Breast epithelium (tissue), 3 donors: ENCODE measurements at regions not wholly inside any gene's neighbourhood (a gene's known extent, or its start where the extent isn't known, plus 50 kb on each side); places are given as distances from the start of the nearest gene placed in this dataset.

ENCODE experiments used
- CTCF ChIP-seq, 3 donors: fragments of 450-650 bp; IDR thresholded peaks; one replicate each; pipeline ENCODE4 v1.5.1; 2016 to 2017; ENCODE audit warnings: antibody characterized with exemption in 3 of 3, mild to moderate bottlenecking in 3 of 3, moderate library complexity in 3 of 3
- POLR2A ChIP-seq: fragments of 450-650 bp; IDR thresholded peaks from one replicate; pipeline ENCODE4 v1.6.1; 2016; ENCODE audit warnings: antibody characterized with exemption, mild to moderate bottlenecking, moderate library complexity
- POLR2AphosphoS5 ChIP-seq, 3 donors: sonication (generic); formaldehyde crosslinking; IDR thresholded peaks; one replicate each; pipeline ENCODE4 v1.6.1; 2017; ENCODE audit warnings: antibody characterized with exemption in 3 of 3

GRCh38 chr15:37166402-37166801 lies 66.1 kb upstream of the MEIS2 start:
- no peak for TF ChIP-seq CTCF (IDR thresholded peaks at IDR 0.05)
- no peak for TF ChIP-seq POLR2A
- TF ChIP-seq POLR2AphosphoS5 (IDR thresholded peaks at IDR 0.05) = no peak
